ENCODE measurements at regions not wholly inside any gene's neighbourhood (a gene's known extent, or its start where the extent isn't known, plus 50 kb on each side); places are given as distances from the start of the nearest gene placed in this dataset.

- no peak overlapping the region for H3K4me3 ChIP-seq
- H3K9me3 ChIP-seq, result no peaks in the 10 kb centered on the region
- no peaks in the 10 kb centered on the region for H3K36me3 ChIP-seq
- WGBS, result 48% methylated on average over 5 of the region's 5 CpGs
- no peaks in the 10 kb centered on the region for H3K27me3 ChIP-seq (replicated peaks; ENCODE audit: insufficient read depth)
- no peak for DNase-seq (ENCODE audit: low spot score)
- H3K4me1 ChIP-seq (replicated peaks), result no peaks in the 10 kb centered on the region
- intact Hi-C loops (cut with DNase I), result no loop called here
- H3K27ac ChIP-seq, result no peak overlapping the region
- TF ChIP-seq CTCF (IDR thresholded peaks at IDR 0.05), result no peak
- TF ChIP-seq POLR2AphosphoS5 (IDR thresholded peaks at IDR 0.05), result no peak
- no peak for TF ChIP-seq POLR2A (IDR thresholded peaks at IDR 0.05)
Observed at GRCh38 chr10:62689712-62690111, 114.8 kb upstream of the ADO start.

GRCh38 chr10:62690703-62691102, 113.8 kb upstream of the ADO start:
- no peak for DNase-seq (ENCODE audit: low spot score)
- TF ChIP-seq POLR2AphosphoS5 (IDR thresholded peaks at IDR 0.05) (no peak), POLR2A (IDR thresholded peaks at IDR 0.05) (no peak), CTCF (IDR thresholded peaks at IDR 0.05) (no peak)
- no peaks in the 10 kb centered on the region for H3K27me3 ChIP-seq (replicated peaks; ENCODE audit: insufficient read depth)
- H3K9me3 ChIP-seq, result no peaks in the 10 kb centered on the region
- intact Hi-C loops (cut with DNase I), result no loop called here
- 85% methylated on average over 3 of the region's 3 CpGs for WGBS
- H3K4me3 ChIP-seq, result no peak overlapping the region
- H3K27ac ChIP-seq, result no peak overlapping the region
- no peaks in the 10 kb centered on the region for H3K36me3 ChIP-seq
- H3K4me1 ChIP-seq (replicated peaks), result no peaks in the 10 kb centered on the region

GRCh38 chr10:62691336-62691735, 113.2 kb upstream of the ADO start:
- no peaks in the 10 kb centered on the region for H3K4me1 ChIP-seq (replicated peaks)
- no peaks in the 10 kb centered on the region for H3K9me3 ChIP-seq
- H3K36me3 ChIP-seq, result no peaks in the 10 kb centered on the region
- no peak for DNase-seq (ENCODE audit: low spot score)
- TF ChIP-seq CTCF (IDR thresholded peaks at IDR 0.05), result no peak
- no peak for TF ChIP-seq POLR2A (IDR thresholded peaks at IDR 0.05)
- no peak for TF ChIP-seq POLR2AphosphoS5 (IDR thresholded peaks at IDR 0.05)
- H3K27me3 ChIP-seq (replicated peaks; ENCODE audit: insufficient read depth), result no peaks in the 10 kb centered on the region
- H3K4me3 ChIP-seq, result no peak overlapping the region
- intact Hi-C loops (cut with DNase I), result no loop called here
- WGBS, result 65% methylated on average over 4 of the region's 4 CpGs
- H3K27ac ChIP-seq, result no peak overlapping the region

- H3K9me3 ChIP-seq, result no peaks in the 10 kb centered on the region
Observed at GRCh38 chr10:62692085-62692484, 112.4 kb upstream of the ADO start.

More at GRCh38 chr10:62692085-62692484, 112.4 kb upstream of the ADO start:
- no peak for TF ChIP-seq POLR2AphosphoS5 (IDR thresholded peaks at IDR 0.05)
- TF ChIP-seq POLR2A (IDR thresholded peaks at IDR 0.05), result no peak
- no peak for TF ChIP-seq CTCF (IDR thresholded peaks at IDR 0.05)
- Histone ChIP-seq H3K36me3 (no peaks in the 10 kb centered on the region), H3K27ac (no peak overlapping the region), H3K4me1 (replicated peaks) (no peaks in the 10 kb centered on the region), H3K4me3 (no peak overlapping the region), H3K27me3 (replicated peaks; ENCODE audit: insufficient read depth) (no peaks in the 10 kb centered on the region)
- 52% methylated on average over 5 of the region's 5 CpGs for WGBS
- intact Hi-C loops (cut with DNase I), result no loop called here
- no peak for DNase-seq (ENCODE audit: low spot score)
